ENCODE measurements at regions not wholly inside any gene's neighbourhood (a gene's known extent, or its start where the extent isn't known, plus 50 kb on each side); places are given as distances from the start of the nearest gene placed in this dataset.

DNA sequence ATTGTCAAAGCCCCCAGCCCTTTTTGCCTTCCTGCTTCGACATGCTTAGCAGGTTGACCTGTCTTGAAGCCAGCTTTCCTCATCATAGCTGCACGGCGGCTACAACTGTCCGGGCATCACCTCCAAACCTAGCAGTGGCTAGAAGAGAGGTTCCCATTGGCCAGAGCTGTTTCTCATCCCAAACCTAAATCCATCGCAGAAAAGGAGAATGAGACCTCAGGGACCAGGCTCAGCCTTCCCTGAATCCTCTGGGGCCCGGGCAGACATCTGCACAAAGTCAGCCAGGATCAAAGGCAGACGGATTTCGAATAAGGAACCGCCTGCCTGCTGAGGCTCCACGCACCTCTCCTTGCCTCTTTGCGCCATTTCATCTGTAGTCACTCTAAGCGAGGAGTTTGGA is 101.7 kb upstream of the SLC66A3 start:
- Mint-ChIP-seq H3K9me3 (no peaks in the 10 kb centered on the region), H3K27me3 (ENCODE audit: insufficient read depth, low read depth, poor library complexity) (peaks cover 8% of the 10 kb centered on the region), H3K27ac (no peak overlapping the region), H3K36me3 (ENCODE audit: low read depth) (no peaks in the 10 kb centered on the region), H3K4me1 (no peaks in the 10 kb centered on the region), H3K4me3 (no peak overlapping the region)
- Histone ChIP-seq H4K20me1 (replicated peaks; ENCODE audit: insufficient read depth) (no peaks in the 10 kb centered on the region), H3K27ac (ENCODE audit: low read depth) (no peak overlapping the region), H3K36me3 (ENCODE audit: insufficient read depth) (no peaks in the 10 kb centered on the region), H3K27me3 (ENCODE audit: insufficient read depth) (no peaks in the 10 kb centered on the region), H3K79me2 (replicated peaks; ENCODE audit: insufficient read depth) (no peaks in the 10 kb centered on the region), H3F3A (replicated peaks; ENCODE audit: low read depth) (no peaks in the 10 kb centered on the region), H3K4me1 (ENCODE audit: insufficient read depth) (no peaks in the 10 kb centered on the region), H3K4me2 (no peak overlapping the region), H2AFZ (no peak overlapping the region), H3K9me2 (ENCODE audit: insufficient read depth) (no peaks in the 10 kb centered on the region), H3K4me3 (no peak overlapping the region)
- TF ChIP-seq CREB1 (CRISPR knock-in tag; IDR thresholded peaks at IDR 0.05; ENCODE audit: low read depth) (no peak), EZH2 (IDR thresholded peaks at IDR 0.05; ENCODE audit: low read depth, unreplicated experiment) (no peak), STAT1 (IDR thresholded peaks at IDR 0.05; ENCODE audit: unreplicated experiment) (no peak), NANOG (IDR thresholded peaks at IDR 0.05; ENCODE audit: borderline replicate concordance) (no peak), EZH2phosphoT487 (IDR thresholded peaks at IDR 0.05; ENCODE audit: unreplicated experiment) (no peak), ZNF114 (CRISPR knock-in tag; IDR thresholded peaks at IDR 0.05) (no peak), JUNB (IDR thresholded peaks at IDR 0.05; ENCODE audit: unreplicated experiment) (no peak), POLR2AphosphoS5 (IDR thresholded peaks at IDR 0.05; ENCODE audit: low read depth) (no peak)
- TF ChIP-seq, protein P1, sequence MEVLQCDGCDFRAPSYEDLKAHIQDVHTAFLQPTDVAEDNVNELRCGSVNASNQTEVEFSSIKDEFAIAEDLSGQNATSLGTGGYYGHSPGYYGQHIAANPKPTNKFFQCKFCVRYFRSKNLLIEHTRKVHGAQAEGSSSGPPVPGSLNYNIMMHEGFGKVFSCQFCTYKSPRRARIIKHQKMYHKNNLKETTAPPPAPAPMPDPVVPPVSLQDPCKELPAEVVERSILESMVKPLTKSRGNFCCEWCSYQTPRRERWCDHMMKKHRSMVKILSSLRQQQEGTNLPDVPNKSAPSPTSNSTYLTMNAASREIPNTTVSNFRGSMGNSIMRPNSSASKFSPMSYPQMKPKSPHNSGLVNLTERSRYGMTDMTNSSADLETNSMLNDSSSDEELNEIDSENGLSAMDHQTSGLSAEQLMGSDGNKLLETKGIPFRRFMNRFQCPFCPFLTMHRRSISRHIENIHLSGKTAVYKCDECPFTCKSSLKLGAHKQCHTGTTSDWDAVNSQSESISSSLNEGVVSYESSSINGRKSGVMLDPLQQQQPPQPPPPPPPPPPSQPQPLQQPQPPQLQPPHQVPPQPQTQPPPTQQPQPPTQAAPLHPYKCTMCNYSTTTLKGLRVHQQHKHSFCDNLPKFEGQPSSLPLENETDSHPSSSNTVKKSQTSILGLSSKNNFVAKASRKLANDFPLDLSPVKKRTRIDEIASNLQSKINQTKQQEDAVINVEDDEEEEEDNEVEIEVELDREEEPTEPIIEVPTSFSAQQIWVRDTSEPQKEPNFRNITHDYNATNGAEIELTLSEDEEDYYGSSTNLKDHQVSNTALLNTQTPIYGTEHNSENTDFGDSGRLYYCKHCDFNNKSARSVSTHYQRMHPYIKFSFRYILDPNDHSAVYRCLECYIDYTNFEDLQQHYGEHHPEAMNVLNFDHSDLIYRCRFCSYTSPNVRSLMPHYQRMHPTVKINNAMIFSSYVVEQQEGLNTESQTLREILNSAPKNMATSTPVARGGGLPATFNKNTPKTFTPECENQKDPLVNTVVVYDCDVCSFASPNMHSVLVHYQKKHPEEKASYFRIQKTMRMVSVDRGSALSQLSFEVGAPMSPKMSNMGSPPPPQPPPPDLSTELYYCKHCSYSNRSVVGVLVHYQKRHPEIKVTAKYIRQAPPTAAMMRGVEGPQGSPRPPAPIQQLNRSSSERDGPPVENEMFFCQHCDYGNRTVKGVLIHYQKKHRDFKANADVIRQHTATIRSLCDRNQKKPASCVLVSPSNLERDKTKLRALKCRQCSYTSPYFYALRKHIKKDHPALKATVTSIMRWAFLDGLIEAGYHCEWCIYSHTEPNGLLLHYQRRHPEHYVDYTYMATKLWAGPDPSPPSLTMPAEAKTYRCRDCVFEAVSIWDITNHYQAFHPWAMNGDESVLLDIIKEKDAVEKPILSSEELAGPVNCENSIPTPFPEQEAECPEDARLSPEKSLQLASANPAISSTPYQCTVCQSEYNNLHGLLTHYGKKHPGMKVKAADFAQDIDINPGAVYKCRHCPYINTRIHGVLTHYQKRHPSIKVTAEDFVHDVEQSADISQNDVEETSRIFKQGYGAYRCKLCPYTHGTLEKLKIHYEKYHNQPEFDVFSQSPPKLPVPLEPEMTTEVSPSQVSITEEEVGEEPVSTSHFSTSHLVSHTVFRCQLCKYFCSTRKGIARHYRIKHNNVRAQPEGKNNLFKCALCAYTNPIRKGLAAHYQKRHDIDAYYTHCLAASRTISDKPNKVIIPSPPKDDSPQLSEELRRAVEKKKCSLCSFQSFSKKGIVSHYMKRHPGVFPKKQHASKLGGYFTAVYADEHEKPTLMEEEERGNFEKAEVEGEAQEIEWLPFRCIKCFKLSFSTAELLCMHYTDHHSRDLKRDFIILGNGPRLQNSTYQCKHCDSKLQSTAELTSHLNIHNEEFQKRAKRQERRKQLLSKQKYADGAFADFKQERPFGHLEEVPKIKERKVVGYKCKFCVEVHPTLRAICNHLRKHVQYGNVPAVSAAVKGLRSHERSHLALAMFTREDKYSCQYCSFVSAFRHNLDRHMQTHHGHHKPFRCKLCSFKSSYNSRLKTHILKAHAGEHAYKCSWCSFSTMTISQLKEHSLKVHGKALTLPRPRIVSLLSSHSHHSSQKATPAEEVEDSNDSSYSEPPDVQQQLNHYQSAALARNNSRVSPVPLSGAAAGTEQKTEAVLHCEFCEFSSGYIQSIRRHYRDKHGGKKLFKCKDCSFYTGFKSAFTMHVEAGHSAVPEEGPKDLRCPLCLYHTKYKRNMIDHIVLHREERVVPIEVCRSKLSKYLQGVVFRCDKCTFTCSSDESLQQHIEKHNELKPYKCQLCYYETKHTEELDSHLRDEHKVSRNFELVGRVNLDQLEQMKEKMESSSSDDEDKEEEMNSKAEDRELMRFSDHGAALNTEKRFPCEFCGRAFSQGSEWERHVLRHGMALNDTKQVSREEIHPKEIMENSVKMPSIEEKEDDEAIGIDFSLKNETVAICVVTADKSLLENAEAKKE (CRISPR knock-in tag; IDR thresholded peaks at IDR 0.05) = no peak
- TF ChIP-seq, protein P2, sequence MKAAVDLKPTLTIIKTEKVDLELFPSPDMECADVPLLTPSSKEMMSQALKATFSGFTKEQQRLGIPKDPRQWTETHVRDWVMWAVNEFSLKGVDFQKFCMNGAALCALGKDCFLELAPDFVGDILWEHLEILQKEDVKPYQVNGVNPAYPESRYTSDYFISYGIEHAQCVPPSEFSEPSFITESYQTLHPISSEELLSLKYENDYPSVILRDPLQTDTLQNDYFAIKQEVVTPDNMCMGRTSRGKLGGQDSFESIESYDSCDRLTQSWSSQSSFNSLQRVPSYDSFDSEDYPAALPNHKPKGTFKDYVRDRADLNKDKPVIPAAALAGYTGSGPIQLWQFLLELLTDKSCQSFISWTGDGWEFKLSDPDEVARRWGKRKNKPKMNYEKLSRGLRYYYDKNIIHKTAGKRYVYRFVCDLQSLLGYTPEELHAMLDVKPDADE (IDR thresholded peaks at IDR 0.05) = no peak
- TF ChIP-seq, protein P3, sequence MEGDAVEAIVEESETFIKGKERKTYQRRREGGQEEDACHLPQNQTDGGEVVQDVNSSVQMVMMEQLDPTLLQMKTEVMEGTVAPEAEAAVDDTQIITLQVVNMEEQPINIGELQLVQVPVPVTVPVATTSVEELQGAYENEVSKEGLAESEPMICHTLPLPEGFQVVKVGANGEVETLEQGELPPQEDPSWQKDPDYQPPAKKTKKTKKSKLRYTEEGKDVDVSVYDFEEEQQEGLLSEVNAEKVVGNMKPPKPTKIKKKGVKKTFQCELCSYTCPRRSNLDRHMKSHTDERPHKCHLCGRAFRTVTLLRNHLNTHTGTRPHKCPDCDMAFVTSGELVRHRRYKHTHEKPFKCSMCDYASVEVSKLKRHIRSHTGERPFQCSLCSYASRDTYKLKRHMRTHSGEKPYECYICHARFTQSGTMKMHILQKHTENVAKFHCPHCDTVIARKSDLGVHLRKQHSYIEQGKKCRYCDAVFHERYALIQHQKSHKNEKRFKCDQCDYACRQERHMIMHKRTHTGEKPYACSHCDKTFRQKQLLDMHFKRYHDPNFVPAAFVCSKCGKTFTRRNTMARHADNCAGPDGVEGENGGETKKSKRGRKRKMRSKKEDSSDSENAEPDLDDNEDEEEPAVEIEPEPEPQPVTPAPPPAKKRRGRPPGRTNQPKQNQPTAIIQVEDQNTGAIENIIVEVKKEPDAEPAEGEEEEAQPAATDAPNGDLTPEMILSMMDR (conservative IDR thresholded peaks at IDR 0.05; ENCODE audit: low read depth in 2 of 2) = no peak
- TF ChIP-seq, protein P4, sequence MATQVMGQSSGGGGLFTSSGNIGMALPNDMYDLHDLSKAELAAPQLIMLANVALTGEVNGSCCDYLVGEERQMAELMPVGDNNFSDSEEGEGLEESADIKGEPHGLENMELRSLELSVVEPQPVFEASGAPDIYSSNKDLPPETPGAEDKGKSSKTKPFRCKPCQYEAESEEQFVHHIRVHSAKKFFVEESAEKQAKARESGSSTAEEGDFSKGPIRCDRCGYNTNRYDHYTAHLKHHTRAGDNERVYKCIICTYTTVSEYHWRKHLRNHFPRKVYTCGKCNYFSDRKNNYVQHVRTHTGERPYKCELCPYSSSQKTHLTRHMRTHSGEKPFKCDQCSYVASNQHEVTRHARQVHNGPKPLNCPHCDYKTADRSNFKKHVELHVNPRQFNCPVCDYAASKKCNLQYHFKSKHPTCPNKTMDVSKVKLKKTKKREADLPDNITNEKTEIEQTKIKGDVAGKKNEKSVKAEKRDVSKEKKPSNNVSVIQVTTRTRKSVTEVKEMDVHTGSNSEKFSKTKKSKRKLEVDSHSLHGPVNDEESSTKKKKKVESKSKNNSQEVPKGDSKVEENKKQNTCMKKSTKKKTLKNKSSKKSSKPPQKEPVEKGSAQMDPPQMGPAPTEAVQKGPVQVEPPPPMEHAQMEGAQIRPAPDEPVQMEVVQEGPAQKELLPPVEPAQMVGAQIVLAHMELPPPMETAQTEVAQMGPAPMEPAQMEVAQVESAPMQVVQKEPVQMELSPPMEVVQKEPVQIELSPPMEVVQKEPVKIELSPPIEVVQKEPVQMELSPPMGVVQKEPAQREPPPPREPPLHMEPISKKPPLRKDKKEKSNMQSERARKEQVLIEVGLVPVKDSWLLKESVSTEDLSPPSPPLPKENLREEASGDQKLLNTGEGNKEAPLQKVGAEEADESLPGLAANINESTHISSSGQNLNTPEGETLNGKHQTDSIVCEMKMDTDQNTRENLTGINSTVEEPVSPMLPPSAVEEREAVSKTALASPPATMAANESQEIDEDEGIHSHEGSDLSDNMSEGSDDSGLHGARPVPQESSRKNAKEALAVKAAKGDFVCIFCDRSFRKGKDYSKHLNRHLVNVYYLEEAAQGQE (IDR thresholded peaks at IDR 0.05; ENCODE audit: unreplicated experiment) = no peak
- ATAC-seq (no peak), DNase-seq (ENCODE audit: low spot score) (no peak)

Measured in GM23338 (cell line).